GM18511 (cell line): ENCODE measurements at regions not wholly inside any gene's neighbourhood (a gene's known extent, or its start where the extent isn't known, plus 50 kb on each side); places are given as distances from the start of the nearest gene placed in this dataset.
"Not testable (repeated sequence)": the region's sequence is repeated elsewhere in the genome, so short reads cannot be mapped to it uniquely, and the experiment has no call there.

Experiments used
- ATAC-seq: cut with Tn5 transposase; IDR thresholded peaks from one replicate; pipeline ENCODE4 v1.9.1; 2021; ENCODE audit warnings: mild to moderate bottlenecking, moderate library complexity; ENCODE audit not compliant: unreplicated experiment

DNA sequence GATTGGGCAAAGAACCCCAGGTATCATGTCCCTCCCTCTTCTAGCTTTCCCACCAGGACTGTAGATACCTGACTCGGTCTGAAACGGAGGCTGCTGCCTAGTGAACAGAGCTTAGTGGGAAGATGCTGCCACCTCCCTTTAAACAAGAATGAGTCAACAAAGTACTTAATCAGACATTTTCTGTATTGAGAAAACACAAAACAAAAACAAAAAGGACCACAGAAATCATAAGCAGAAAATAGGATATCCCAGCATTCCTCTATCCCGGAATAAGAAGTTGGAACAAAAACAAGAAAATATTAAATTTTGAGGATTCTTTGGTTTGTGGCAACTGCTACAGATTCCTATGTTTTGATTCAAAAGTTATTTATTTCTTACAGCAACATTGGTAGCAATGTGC, 51.7 kb upstream of the COL8A1 start:
- no peak for ATAC-seq

DNA sequence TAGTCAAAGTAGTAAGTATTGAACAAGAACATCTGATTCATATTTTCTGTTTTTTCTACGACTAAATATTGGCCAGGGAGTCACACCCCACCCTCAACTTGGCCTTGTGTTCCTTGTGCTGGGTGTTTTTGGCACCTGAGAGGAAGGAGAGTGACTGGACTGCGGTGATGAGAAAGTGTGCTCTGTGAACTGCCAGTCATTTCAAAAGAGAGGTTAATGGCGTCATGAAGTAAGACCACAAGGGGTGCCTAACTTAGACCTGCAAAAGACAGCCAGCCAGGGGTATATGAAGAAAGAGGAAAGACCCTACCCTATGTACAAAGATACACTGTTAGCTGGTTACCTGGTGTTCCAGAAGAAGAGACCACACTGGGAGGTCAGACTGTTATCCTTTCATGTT, 58.4 kb upstream of the COL8A1 start:
- ATAC-seq = no peak

DNA sequence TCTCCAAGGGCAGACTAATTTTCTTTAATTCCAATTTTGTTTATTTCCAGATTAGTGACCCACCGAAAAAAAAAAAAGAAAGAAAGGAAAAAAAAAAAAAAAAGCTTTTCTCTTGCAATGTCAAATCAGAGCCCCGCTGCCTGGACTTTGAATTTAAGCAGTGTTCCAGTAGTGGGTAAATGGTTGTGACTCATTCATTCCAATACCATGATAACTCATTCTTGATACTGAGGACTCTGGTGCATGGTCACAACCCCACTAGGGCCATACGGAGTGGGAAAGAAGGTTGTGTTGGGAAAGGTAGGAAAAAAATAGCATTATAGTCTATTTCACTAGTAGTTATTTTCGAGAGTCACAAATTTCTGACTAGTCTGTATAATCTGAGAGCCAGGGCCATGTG, 59.1 kb upstream of the COL8A1 start:
- no peak for ATAC-seq

DNA sequence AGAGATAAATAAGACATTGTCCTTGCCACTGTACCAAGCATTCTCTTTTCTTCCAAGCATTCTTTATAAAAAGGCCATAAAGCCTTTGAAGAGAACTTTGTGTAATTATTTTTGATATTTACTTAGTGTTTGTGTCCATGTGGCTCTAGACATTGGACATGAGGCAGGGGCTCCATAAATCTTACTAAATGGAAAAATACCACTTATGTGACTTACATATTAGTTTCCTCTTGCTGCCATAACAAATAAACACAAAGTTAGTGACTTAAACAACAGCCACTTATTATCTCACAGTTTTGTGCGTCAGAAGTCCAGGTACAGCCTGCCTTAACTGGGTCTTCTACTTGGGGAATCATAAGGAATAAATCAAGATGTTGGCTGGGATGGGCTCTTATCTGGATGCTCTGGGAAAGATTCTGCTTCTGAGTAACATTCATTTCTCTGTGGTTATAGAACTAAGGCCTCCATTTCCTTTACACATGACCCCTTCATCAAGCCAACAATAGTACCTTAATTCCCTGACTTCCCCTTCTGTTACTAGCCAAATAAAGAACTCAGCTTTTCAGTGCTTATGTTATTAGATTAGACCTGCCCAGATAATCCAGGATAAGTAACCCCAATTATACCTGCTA, 59.9 kb upstream of the COL8A1 start:
- ATAC-seq = no peak

DNA sequence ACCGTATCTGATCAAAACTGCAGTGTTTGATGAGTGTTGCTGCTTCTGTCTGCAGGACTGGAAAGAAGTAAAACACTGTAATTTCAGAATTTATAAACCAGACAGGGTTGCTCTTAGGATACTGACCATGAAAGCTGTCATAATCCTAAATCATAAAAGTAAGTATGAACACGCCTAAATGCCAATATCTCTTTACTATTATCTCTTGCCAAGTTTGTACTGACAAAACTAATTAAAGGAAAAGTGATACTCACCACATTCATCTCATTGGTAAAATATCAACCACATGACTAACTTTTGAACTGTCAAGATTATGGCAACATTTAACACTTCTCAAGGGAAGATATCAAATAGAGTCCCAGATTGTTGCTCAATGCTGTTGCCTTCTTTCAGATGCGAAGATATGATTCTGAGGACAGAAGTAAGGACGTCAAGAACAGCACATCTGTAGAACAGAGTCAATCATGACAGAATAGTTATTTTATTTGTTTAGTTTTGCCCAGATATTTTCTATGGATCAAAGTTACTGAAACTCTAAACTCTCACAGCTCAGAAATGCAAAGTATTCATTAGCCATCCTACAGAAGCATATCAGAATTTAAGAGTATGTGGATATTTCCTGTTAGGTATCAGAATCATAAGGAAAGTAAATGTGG, 61.4 kb upstream of the COL8A1 start:
- ATAC-seq = no peak

DNA sequence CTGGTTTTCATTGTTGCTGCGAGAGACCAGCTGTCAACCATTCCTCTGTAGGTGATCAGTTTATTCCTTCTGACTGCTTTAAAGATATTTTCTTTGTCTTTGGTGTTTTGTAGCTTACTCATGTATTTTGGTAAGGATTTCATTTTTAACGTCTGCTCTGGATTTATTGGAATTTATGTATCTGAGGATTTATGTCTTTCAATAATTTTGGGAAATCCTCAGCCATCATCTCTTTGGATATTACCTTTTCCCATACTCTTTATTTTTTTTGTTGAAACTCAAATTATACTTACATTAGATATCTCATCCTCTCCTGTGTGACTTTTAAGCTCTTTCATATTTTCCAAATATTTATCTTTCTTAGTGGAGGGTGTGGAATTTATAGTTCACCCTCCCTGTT, 62.7 kb upstream of the COL8A1 start:
- no peak for ATAC-seq

DNA sequence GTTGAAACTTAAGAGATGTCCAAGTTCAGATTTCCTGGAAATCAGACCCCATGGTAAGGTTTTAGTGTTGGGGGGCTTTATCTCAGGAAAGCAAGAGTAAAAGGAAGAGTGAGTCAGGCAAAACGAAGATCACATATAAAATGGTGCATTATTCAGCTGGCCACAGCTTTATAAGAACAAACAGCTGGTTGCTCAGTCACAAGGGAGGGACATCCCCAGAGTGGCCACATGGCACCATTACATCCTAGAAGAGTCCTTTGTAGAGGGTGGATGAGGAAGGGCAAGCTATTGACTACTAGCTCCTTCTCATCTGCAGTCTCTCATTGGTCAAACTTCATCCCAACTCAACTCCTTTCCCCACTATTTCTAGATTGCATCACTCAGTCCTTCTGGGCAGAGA, 68.3 kb upstream of the COL8A1 start:
- ATAC-seq = no peak

DNA sequence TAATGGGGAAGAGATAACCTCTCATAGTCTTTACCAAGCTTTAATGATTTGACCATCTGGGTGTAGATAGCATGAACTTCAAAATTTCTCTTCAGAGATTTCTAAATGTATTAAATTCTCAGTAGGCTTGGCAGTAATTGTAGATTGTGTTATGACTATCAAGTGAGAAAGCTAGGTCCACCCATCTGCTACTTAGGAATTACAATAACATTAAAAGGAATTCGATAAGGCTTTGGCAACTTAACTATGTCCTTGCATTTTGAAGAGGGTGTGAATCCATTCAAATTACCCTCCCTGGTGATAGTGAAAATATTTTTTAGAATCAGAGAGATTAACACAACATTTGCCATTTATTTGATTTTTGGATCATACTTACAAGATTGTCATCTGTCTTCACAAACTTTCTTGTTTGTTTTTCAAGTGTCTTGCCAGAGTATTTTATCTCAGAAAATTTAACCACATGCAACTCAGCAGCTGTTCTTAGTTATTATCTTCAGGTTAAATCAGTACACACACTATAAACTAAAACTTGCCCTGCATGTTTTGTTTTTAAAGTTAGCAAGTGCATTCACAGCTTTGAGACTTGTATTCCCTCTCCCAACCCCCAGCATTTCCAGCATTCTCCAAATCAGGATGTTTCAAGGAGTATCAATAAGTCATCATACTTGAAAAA, 69.6 kb upstream of the COL8A1 start:
- no peak for ATAC-seq

DNA sequence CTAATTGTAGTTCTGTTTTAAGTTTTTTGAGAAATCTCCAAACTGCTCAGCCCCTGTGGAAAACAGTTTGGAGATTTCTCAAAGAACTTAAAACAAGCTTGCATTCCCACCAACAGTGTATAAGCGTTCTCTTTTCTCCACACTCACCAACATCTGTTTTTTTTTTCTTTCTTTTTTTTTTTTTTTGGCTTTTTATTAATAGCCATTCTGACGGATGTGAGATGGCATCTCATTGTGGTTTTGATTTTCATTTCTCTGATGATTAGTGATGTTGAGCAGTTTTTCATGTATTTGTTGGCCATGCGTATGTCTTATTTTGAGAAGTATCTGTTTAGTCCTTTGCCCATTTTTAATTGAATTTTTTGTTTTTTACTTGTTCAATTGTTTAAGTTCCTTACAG, 73.1 kb upstream of the COL8A1 start:
- ATAC-seq = no peak

DNA sequence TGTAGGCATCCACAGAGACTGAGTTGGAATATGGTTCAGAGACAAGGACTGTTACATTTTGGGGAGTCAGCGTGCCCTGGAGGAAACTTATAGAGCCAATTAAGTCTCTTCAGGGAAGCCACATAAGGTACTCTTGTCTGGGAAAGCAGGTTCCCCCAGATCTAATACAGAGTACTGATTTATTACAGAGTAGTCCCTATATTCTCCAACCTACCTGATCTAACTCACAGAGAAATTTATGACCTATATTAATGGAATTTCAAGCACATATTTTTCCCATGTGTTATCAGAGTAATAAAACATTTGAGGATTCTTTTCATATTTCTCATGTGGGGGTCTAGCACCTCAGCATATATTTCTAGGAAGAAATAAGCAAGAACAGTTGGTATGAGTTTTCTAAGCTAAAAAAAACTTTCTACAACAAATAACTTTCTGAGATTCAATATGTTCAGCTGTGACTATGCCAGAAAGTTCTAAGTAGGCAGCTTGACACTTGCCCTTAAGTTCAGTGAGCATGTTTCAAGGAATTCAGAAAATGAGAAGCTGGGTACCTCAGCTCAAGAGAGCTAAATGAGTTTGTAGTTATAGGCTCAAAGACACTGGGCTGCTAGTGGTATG, 75.3 kb upstream of the COL8A1 start:
- ATAC-seq = no peak

DNA sequence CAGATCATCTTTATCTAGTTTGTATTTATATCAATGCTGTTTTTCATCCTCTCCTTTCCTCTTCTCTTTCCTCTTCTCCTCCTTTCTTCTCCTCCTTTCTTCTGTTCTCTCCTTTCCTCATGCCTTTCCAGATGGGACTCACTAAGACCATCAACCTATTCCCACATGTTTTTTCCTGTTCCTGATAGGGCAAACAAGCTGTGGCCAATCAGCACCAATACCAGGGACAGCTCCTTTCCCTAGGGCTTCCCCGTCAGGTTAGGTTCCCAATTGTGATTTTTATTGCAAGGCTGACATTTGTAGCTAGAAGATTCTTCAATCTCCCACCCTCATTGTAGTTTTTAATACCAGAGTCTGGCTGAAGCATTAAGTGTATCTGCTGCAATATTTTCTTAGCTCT, 76.3 kb upstream of the COL8A1 start:
- no peak for ATAC-seq

DNA sequence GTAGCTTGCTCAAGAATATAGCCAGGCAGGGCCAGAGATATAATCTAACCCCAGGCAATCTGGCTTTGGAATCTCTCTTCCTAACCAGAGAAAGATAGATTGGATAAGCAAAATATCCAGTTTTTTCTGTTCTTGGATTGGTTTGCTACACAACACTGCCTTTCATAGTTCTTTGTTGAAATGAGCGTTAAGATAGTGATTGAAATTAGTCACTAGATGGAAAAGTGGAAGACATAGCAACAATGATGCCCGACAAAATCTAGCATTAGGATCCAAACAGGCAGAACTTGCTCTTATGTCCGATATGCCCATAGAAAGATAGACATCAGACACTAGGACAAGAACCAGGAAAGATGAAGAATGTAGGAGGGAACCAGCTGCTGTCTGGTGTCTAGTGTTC, 77.3 kb upstream of the COL8A1 start:
- no peak for ATAC-seq

DNA sequence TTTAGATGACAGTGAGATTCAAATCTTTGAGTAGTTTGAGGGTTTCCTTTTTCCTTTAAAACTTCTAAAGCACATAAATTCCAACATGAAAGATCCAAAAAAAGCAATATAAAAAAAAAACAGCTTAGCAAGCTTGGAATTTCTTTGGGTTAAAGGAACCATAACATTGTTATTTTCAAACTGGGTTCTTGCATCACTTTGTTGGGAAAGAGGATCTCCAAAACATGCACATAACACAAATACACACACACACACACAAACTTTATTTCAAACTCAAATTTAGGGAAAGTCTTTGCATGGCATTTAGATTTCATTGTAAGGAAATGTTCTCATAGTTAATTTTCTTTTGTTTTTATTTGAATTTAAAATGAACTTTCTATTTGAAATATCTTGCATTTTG, 79.2 kb upstream of the COL8A1 start:
- no peak for ATAC-seq

DNA sequence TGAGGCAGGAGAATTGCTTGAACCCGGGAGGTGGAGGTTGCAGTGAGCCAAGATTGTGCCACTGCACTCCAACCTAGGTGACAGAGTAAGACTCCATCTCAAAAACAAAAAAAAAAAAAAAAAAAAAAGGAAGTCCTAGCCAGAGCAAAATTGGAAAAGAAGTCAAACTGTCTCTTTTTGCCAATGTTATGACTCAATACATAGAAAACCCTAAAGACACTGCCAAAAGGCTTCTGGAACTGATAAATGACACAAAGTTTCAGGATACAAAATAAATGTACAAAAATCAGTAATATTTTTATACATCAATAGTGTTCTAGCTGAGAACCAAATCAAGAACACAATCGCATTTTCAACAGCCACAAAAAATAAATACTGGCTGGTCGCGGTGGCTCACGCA, 82.5 kb upstream of the COL8A1 start:
- ATAC-seq = not testable (repeated sequence)

DNA sequence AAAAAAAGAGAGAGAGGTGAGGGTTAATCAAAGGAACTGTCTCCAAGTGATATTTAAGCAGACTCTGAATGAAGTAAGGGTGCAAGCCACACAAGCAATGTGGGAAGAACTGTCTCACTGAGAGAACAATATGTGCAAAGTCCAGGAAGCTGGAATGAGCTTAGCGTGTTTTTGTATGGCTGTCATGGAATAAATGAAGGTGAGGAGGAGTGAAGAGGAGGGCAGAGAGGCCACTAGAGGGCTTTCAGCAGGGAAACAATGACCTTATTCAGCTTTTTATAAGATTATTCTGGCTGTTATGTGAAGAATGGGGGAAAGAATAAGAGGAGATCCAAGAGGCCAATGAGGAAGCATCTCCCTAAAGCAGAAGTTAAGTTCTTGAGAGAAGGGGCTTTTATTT, 86.9 kb upstream of the COL8A1 start:
- ATAC-seq = no peak

DNA sequence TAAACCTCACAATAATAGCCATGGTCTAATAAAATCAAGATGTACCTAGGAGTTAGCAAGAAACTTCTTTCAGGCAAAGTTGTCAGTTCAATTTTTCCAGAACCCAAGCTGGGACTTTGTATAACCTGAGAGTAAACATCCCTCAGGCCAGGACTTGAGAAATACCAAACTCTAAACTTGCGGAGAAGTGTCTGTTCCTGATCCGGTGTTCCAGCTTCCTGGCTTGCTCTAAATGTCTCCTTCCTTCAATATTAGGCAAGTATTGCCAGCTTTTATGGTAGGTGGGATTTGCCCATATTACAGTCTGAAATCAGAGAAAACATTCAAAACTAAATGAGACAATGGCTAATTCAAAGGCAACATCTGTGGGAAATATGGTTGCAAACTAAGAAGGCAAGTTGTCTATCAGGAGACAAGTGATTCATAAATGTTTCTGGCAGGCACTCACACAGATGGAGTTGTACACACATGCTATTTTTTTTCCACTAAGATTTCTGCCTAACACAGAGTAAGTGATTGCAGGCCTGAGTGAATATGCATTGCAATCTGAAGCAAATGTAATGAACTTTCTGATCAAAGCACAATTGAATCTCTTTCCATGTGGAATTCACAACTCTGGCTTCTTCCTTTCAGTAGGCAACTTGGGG, 88.3 kb upstream of the COL8A1 start:
- ATAC-seq = no peak

DNA sequence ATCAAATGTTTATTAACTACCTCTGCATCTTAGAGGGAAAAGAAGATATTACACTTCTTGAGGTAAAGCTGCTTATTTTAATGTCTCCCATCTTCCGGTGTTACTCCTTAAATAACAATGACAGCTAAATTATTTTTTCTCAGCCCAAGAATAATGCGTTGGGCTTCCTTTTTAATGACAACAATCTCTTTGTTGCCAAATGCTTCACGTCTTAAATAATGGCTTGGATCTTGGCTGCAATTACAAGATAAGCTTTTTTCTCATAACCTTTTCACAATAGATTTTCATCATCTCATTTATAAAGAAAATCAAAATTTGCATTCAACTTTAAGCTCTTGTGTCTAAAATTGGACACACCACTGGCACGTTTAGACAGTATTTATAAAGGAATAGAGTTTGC, 89.2 kb upstream of the COL8A1 start:
- ATAC-seq = no peak

DNA sequence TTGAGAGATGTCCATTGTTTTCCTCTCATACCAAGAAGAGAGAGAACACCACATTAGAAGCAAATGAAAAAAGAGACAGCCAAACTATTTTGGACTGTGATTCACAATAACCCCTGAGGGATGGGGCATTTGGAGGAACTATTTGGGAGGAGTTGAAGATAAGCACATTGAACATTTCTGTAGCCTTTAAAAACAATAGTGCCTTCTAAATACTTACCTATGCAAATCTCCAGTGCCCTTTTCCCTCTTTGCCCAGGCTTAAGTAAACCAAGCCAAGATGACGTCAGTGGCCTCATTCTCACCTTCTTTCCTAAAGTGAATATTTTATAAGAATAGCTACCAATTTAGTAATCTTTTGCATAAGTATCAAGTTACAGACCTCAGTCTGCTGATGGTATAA, 89.7 kb upstream of the COL8A1 start:
- ATAC-seq = no peak

DNA sequence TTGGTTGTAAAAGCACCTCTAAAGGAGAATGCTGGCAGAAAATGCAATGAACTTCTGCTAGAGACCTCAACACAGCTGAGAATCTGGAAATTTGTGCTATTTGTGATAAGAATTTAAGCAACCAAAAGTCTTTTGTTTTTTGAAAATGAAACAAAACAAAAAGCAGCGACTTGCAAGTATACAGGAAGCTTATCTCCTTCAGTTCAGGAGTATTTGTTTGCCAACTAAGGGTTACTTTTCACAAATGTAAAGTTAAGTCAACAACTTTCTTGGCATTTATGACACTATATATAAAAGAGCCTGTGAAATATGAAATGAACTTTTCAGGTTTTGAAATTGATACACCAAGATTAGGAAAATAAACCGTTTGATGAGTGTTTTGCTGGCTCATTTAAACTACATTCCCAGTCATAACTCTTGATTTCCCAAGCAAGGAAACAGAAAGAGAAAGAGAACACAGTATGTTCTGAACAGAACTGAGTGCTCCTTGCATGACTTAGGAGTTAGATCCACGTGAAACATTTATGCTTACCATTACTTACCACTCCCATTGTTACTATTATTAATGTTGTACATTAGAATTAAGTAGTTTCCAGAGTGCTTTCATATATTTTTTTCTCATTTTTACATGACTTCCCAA, 92.3 kb upstream of the COL8A1 start:
- no peak for ATAC-seq

DNA sequence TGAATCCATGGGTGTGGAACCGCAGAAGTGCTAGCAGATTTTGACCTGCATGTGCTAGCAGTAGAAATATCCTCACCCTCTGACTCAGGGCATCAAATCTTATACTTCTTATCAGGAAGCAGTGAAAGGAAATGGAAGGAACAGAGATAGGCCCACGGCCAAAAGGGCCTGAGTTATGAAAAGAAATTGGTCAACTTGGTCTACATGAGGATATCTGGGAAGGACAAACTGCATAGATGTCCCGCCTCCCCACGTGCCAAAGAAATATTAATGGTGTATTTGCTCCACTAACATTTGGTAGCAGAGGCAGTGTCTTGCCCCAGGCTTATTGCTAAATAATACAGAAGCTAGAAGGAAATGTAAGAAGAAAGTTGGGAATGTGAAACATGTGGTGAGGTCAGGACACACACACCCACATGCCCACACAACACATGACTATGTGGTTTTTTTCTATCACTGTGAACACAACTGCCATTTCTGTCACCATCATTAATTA, 93.6 kb upstream of the COL8A1 start:
- ATAC-seq = no peak

DNA sequence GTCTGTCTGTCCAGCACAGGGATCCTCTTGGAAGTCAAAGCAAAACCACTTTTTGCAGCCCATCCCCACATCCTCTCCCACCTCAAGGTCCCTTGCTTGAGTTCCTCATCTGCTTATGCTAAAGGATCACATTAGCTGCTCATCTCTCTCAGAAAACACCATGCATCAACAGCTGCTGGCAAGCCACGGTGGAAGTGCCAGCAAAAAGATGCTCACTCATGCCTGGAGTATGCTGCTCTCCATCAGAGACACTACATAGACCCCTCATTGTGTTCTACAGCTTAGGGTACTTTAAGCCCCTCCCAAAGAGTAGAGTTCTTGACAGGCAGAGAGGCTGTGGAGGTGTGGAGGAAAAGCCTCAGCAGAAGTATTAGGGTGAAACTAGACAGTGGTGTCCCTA, 94.6 kb upstream of the COL8A1 start:
- ATAC-seq = no peak
